HK-2 (cell line): ENCODE measurements at regions not wholly inside any gene's neighbourhood (a gene's known extent, or its start where the extent isn't known, plus 50 kb on each side); places are given as distances from the start of the nearest gene placed in this dataset.
"Not testable (repeated sequence)": the region's sequence is repeated elsewhere in the genome, so short reads cannot be mapped to it uniquely, and the experiment has no call there.

Experiments
- DNase-seq: peaks from one replicate; pipeline ENCODE4 v3.0.0-alpha.2; 2018; ENCODE audit not compliant: unreplicated experiment

DNA sequence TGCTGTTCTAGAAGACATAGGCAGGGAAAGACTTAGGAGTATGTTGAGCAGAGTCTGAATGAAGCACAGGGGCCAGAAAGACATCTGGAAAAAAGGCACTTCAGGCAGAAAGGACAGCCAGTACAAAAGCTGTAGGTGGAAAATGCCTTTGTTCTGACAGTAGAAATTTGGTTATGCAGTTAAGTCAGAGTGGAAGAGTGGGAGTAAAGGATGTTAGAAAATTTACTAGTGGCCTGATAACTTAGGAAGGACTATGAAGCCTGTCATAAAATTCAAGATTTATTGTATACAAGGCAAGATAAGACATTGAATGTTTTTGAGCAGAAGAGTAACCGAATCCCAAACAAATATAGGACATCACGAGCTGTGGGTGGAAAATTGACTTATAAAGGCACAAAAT, 987.9 kb downstream of the PLA2G4A start:
- DNase-seq, result no peak

DNA sequence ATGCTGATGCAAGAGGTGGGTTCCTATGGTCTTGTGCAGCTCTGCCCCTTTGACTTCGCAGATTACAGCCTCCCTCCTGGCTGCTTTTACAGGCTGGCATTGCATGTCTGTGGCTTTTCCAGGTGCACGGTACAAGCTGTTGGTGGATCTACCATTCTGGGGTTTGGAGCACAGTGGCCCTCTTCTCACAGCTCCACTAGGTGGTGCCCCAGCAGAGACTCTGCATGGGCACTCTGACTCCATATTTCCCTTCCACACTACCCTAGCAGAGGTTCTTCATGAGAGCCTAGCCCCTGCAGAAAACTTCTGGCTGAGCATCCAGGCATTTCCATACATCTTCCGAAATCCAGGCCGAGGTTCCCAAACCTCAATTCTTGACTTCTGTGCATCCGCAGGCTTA, 989.0 kb downstream of the PLA2G4A start:
- DNase-seq, result no peak

DNA sequence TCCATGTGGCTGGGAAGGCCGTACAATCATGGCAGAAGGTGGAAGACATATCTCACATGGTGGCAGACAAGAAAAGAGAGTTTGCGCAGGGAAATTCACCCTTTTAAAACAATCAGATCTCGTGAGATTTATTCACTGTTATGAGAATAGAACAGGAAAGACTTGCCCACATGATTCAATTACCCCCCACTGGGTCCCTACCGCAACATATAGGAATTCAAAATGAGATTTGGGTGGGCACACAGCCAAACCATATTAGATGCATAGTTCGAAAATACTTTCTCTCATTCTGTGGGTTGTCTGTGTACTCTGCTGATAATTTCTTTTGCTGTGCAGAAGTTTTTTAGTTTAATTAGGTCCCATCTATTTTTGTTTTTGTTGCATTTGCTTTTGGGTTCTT, 990.3 kb downstream of the PLA2G4A start:
- DNase-seq, result no peak

DNA sequence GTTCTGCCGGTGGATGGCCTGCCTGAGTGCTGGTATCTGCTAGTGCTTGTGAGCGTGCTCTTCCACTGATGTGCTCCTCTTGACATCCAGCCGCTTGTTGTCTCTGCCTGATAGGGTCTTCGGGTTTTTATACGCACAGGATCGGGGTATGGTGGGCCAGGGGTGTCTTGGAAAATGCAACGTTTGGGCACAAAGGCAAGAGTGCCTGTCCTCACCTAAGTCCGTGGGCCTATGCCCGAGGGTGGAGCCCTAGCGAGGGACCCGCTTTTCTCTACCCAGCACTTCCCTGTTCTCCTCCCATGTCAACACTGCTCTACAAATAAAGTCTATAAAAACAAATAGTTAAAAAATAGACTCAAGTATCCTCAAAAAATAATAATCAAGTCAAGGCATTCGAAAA, 1007.8 kb downstream of the PLA2G4A start:
- DNase-seq, result no peak

DNA sequence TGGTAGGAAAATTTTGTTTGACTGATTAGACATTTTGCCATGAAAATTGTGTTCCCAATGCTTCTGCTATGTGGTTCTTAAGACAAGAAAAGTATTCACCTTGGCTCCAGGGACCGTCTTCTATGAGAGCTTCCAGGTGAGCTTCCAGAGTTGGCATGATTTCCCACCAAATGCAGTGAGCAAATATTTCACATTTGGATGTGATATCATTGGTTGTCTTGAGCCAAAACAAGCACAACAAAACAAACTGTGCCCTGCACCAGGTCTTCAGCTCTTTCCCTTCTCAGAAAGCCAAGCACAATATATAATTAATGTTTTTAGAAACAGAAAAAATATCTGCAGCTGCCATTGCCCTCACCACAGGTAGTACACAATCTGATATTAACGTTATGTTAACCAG, 1009.0 kb downstream of the PLA2G4A start:
- DNase-seq, result no peak

DNA sequence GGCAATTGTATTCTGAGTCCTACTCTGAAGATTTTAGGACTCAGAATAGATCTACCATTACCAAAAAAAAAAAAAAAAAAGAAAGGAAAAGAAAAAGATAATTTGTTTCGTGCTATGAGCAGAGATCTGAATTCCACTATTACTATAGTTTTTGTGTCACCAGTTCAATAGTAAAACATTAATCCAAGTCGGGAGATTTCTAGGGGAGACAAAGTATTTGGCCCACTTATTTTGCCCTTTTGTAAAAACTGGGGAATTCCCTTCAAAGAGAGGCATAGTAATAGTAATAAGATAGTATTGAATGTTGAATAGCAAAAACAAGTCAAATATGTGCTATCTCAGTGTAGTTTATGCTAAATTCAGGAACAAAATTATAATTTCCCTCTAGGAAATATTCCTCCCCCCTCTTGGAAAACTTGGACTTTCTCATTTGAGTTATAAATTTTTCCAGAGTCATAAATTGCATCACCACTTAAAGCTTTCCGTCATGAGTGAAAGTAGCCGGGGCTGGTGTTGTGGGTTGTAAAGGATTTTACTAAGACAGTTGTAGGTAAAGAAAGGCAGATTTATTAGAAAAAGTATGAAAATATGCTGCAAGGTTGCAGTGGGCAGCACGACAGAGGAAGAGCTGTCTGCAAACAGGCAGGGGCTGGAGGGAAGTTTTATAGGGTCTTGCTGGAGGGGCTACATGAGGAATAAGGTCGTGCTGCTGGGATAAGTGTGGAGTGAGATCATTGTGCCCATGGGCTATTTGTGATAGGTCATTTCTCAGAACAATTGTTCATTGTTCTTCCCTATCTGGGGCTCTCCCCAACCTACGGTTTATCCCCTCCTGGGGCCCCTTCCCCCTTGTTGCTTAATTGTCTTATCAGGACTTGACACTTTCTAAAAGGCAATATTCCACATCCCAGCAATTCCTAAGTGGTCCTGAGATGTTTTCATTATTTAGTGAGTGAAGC, 1009.9 kb downstream of the PLA2G4A start:
- DNase-seq, result no peak

DNA sequence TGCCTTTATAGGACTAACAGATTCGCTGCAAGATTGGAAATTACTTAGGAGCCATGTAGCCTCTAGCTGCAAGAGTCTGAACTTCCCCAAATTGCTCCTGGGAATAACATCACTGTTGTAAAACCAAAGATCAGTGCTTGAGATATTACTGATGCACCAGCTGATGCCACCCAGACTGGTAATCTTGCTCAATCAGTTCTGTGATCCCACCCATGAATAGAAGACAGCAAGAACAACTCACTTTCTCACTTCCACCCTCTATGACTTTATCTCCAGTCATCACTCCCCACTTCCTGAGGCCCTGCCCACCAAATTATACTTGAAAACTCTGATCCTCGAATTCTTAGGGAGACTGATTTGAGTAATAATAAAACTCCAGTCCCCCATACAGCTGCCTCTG, 1011.1 kb downstream of the PLA2G4A start:
- no peak for DNase-seq

DNA sequence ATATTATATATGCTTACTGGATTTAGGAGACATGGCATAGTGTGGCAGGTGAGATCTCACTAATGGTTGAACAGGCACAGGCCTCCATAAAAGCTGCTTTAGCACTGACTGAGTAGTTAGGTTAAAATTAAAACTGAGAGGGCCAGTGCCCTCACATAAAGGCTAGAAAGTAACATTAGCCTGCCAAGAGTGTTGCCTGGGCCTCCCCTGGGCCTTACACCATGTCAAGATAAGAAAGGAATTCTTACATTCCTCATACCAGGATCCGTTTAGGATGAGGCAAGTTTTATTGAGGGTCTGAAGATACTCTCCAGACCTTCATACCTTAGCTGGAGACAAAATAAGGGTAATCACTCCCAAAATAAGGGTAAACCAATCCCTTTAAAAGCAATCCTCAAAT, 1011.8 kb downstream of the PLA2G4A start:
- no peak for DNase-seq

DNA sequence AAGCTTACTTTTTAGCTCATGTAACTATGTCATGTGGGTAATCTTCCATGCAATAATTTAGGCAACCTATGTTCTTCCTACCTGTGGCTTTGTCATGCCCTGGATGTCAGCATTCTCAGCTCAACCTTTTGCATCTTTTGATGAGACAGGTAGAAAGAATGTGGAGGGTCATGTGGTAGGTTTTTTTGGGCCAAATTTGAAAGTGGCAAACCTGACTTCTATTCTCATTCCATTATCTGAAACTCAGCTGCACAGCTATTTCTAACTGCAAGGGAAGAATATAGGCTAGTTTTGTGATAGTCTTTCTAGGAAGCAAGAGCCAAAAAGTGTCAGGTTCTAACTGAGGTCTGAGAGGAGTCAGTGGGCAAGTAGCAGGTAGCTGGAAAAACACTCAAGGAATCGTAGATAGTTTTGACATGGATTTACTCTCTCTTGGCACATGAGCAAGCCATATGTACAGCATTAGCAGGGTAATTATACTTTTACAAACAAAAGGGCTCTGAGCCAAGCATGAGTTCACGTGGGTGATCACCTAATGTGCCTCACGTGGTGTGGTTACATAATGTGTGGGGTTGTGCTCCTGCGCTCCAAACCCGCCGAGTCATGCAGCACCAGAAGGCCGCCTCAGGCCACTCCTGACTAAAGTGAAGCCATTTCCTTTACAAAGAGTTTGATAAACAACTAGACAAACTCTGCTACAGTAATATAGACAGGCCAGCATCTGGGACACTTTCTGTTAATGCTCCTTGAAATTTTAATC, 1013.8 kb downstream of the PLA2G4A start:
- no peak for DNase-seq

DNA sequence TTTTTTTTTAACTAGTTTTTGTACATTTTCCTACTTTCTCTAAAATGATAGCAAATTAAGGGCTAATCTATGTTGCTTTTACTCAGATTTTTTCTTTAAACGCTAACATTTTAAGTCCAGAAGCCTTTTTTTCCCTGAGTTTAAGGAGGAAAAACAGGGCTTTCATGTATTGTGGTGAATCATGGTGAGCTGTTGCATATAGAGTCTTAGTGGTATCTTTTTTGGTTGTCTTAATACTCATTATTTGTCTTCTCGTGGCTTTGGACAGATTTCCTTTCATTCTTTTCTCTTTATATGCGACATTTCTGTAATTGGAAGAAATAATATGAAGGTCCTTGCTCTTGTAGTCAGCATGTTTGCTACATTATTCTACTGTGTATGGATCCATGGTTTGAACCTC, 1015.6 kb downstream of the PLA2G4A start:
- no peak for DNase-seq

DNA sequence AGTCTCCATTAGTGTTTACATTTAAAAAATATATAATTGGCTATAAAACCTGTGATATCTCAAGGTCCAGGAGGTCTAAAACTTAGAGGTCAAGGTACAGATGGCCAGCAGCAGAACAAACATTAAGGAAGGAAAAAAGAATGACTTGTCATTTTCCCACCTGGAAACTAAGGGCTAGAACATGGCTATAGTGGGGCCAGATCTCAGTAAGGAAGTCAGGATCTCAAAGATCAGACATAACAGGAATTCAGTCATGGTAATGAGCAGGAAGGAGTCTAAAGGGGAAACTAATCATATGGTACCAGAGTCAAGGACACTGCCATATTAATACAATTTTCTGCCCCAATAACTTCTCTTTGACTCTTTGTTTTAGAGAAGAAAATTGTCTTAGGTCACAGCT, 1018.8 kb downstream of the PLA2G4A start:
- no peak for DNase-seq

DNA sequence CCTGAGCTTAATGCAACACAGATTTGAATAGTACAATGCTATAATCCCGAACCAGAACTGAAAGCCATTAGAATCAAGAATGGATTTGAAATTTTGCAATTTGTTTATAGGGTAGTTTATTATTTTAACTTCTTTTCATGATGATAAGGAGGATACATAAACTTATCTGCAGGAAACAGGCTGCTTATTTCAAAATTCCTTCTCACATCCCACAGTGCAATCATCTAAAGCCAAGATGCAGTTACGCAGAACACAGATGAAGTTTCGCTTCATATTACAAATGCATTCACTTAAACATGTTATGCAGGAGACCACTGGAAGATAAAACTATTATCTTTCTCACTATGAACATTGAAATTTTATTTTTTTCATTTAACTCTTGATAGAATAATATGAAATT, 1019.6 kb downstream of the PLA2G4A start:
- no peak for DNase-seq

DNA sequence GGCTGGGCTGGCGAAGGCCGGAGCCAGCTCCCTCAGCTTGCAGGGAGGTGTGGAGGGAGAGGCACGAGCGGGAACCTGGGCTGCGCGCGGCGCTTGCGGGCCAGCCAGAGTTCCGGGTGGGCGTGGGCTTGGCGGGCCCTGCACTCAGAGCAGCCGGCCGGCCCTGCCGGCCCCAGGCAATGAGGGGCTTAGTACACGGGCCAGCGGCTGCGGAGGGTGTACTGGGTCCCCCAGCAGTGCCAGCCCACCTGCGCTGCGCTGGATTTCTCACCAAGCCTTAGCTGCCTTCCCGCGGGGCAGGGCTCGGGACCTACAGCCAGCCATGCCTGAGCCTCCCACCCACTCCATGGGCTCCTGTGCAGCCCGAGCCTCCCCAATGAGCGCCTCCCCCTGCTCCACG, 1021.4 kb downstream of the PLA2G4A start:
- DNase-seq, result not testable (repeated sequence)

DNA sequence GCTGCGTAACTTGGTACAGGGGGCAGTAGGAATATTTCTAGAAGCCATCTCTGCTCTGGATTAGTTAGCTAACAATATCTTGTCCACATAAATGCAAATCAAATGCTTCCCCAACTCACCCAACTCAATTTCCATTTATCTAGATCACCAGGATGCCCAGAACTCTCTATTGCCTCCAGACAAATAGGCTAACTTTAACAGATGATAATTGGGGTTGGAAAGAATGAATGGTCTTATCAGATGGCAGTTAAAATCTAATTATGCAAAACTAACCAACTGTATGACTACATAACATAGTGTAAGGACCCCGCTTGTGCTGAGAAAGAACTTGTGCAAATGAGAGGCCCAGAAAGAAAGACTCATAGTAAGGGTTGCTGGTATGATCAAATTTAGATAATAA, 1024.8 kb downstream of the PLA2G4A start:
- DNase-seq, result no peak

DNA sequence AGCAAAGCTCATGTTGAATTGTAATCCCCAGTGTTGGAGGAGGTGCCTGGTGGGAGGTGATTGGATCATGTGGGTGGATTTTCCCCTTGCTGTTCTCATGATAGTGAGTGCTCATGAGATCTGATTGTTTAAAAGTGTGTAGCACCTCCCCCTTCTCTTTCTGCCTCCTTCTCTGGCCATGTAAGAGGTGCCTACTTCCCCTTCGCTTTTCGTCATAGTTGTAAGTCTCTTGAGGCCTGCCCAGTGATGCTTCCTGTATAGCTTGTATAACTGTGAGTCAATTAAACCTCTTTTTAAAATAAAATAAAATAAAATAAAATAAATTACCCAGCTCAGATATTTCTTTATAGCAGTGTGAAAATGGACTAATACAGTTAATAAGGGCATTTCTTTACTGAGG, 1025.7 kb downstream of the PLA2G4A start:
- no peak for DNase-seq

DNA sequence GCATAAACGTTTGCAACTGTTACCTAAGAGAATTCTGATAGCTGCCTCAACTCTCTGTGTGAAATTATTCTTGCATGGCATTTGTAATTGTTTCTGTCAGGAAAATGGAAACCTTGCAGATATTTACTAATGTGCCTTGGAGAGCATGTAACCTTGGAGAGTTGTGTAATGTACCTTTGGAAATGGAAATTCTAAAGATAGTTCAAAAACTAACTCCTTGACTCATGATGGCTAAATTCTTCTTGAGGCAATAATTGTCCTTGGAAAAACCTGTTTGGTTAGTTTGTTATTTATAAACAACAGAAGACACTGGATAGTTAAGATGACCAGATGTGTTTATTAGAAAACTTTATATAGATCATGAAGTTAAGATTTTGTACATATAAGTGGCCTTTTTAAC, 1033.8 kb downstream of the PLA2G4A start:
- no peak for DNase-seq

DNA sequence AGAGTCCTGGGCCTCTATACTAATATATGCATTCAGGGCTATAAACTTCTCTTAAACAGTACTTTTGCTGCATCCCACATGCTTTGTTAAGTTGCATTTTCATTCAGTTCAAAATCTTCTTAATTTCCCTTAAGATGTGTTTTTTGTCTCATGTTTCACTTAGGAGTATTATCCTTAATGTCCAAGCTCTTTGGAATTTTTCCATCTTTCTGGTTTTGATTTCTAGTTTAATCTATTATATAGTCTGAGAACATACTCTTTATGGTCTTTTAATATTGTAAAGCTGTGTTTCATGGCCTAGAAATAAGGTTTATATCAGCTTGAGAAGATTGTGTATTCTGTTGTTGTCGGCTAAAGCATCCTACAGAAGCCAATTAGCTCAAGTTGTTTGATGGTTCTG, 1041.8 kb downstream of the PLA2G4A start:
- DNase-seq, result no peak

DNA sequence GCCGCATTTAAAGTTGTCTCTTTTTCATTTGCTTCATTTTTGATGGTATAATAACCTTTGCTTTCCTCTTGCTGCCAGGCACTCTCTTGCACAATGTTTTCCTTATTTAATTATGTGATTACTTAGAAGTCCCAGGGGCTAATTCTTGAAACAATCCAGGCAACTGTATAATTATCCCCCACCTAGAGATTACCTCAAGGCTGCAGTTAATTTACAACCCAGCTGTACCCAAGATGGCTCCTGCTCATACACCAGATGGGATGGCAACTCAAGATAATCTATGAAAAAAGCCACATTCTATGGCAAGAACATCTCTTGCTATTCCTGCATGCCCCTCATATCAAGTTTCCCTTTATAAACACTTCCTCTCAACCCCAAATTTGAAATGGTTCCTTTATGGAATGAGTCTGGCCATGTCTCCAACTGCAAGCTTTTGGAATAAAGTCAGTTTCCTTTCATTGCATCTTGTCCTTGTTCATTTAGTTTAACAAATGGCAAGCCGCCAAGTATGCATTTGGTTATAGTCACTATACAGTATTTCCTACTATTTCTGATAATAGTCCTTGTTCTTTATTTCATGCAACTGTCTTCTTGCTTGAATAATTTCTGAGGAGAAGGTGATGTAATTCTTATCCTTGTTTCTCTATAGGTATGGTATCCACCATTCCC, 1042.6 kb downstream of the PLA2G4A start:
- no peak for DNase-seq

DNA sequence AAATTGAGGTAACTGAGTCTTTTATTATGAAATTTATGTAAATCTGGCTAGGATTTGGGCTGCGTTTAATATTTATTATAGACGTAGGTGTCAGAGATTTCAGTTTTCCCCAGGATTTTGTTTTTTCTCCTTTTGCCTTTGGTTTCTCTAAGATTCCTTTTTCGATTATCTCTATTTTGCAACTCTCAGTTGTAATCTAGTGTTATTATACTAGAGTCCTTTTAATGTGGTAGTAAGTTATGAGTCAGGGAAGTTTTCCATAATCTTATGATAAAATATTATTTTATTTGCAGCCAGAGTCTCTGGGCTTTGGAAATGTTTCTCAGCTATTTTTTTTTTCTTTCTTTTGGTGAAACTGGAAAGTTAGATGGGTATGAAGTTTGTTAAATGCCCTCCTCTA, 1043.8 kb downstream of the PLA2G4A start:
- DNase-seq, result no peak

DNA sequence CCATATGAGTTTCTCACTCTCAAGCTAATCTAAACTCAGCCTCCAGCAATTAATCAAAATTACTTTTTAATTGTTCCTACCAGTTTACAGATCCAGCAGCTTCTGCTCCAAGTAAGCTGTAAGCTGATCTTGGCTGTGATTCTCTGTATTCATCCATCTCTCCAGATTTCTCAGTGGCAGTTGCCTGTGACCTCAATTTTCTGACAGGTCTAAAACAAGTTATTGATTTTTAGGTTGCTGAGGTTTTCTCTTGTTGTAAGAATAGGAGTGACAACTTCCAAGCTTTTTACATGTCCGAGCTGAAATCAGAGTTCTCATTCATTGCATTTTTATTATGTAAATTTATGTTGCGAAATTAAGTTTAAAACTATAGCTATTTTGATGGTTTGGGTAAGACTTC, 1044.4 kb downstream of the PLA2G4A start:
- DNase-seq, result no peak

DNA sequence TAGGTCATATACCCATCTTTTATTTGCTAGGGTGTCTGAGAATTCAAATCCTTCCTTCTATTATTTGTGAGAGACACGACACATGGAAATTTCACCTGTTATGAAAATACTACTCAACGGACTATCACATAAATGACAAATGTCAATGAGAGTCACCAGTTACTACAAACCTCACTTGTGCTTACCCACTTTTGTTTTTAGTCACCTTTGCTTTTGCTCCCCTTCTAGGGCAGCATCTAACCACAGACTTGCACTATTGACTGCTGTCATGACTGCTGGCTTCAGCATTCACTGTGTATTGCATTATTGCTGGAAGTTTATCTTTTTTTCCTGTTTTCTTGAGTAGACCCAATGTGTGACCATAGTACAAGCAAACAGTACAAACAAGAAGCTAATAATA, 1048.0 kb downstream of the PLA2G4A start:
- DNase-seq, result no peak

DNA sequence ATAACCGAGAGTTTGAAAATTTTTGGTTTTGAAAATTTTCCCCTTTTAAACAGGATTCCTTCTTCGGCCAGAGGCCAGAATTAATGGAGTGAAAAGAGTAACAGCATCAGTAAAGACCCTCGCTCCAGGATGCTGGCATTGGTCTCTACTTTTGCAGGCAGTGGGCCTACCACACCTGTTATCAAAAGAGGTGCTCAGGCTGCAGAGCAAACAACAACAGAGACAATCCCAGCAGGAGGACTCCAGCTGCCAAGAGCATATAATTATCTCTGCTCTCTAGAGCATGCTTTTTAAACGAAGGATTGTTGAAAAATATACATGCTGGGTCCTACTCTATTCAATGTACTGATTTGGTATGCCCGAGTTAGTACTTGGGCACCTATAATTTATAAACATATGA, 1048.5 kb downstream of the PLA2G4A start:
- DNase-seq, result no peak

DNA sequence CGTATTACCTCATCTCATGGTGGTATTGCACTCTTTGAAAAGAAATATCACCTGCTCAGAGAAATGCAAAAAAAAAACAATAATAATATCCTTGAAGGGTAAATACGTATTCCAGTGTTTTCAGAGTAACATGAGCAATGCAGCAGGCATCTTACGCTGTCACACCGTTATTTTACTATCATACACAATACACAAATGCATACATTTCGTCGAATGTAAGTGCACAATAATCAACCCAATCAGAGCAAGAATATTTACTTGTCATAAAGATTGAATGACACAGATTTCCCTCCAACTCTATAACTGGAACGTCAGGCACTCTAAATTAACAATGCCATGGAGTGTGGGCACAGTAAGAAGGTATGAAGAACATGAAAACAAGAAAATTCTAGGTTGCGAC, 1050.1 kb downstream of the PLA2G4A start:
- DNase-seq, result no peak
